ENCODE measurements at regions not wholly inside any gene's neighbourhood (a gene's known extent, or its start where the extent isn't known, plus 50 kb on each side); places are given as distances from the start of the nearest gene placed in this dataset.

DNA sequence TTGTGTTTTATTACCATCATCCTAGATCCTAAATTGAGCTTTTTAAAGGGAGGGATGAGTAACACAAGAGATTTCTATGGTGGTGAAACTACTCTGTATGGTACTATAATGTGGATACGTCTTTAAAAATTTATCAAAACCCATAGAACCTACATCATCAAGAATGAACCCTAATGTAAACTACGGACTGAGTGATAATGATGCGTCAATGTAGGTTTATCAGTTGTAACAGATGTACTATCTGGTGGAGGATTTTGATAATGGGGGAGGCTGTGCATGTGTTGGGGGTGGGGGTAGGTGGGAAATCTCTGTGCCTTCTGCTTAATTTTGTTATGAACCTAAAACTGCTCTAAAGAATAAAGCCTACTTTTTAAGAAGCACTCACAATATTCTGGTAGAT is 724.1 kb upstream of the SOX9 start:
- no peak for DNase-seq

DNA sequence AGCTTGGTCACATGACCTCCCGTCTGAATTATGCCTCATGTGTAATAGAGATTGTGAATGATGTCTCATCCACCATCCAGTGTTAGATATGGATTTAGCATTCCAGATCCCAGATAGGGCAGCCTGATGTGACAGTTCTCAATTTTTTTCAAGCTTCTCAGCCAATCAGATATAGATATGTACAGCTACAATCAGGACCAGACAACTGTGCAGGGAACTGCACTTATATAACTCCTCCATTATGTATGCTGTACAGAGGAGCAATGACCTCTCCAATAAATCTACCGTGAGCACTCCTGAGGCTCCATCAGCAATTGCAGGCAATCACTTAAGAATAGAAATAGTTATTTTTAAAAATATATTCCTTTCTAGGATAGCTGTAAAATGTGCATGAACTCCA is 722.8 kb upstream of the SOX9 start:
- DNase-seq: no peak

DNA sequence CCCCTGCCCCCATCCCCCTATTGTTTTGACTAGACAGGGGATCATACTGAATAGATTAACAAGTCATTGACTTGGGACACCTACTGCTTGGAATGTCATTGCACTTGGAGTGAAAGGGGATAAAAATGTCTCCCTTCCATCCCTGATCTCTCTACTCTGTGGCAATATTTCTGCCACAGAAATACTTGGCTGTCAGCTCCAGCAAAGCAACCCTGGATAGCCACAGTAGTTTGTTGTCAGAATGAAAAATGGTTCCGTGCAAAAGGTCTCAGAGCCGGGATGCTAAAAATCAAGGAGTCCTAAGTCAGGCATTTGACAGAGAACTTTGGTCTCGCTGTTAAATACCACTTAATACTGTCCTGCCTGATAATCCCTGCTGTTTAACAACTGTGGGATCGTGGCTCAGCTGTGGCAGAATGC is 722.0 kb upstream of the SOX9 start:
- DNase-seq: peak; percentile 73

DNA sequence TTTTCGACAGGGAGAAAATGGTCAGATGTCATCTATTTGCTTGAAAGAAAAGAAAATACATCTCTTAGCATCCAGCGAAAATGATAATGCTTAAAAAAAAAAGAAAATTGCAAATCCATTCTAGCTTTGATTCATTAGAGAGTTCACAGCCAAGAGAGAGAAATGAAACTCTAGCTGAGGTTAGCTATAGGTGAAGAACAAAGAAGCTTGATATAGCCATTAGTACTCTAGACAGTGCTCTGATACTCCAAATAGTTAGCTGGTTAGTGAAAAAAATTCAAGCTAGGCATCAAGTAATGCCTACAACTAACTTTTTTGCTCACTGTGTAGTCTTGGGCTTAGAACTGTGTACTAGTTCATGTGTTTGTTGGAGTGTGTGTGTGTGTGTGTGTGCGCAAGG is 721.6 kb upstream of the SOX9 start:
- no peak for DNase-seq

DNA sequence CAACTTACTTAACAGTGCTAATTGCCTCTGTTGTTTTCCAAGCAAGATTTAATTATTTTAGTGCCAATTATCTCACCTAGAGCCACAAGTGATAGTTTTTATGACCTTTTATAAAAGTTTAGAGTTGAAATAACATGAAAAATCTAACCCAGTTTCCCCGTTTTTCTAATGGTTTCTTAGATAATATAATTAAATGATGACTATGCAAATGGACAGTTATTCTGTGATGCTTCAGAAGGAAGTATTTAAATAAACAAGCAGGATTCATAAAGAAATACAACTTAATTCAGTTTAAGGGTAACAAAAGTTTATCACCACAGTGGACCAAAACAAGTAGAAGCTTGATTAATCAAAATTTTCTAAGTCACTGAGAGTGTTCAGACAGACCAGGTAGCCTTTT is 721.2 kb upstream of the SOX9 start:
- no peak for DNase-seq

DNA sequence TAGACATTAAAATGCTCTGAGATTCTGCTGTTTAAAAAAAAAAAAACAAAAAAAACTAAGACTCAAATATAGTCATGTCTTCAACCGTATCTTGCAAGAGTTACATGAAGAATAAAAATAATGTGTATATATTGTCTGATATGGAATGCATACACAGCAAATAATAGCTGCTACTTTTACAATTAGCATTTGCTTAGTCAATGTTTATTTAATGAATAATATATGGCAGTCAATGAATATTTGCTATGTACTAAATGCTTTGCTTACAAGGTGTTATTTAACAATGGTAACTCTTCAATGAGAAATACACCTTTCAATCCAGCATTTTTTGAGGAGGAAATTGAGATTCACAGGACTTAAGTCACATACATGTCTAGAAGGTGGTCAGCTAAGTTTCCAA is 718.8 kb upstream of the SOX9 start:
- no peak for DNase-seq

DNA sequence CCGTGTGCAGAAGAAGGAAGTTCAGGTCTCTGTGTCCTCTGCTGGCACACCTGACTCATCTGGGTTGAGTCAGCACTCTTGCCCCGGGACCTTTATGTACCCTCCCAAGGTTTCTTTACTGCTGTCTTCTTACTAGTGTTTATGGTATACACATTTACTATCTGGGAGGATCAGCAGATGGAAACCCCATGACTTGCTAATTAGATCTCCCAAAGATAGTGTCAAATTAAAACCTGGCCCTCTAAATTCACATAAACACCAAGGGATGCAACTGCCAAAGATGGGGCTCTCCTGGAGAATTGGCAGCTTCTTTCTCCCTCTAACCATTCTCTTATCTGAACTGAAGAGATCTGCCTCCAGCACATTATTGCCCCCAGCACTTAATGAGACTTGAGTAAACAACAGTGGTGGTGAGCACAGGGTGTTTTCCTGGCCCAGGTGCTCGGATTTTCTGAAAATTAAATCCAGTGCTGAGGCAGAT is 718.1 kb upstream of the SOX9 start:
- DNase-seq: no peak

DNA sequence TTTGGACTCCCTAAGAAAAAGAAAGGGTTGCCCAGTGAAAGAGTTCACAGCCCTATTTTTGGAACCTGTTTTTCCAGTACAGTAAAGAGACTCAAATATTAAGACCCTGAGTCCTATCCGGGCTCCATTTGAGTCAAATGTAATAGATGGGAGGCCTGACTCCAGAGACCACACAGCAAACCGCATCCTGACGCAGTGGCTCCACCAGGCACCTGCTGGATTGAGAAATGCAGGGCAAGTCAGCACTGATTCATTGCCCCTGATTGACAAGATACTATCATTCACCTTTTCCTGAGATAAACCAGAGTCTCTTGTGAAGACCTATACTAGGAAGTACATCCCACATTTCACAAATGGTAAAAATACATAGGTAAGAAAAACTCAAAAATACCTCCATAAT is 715.7 kb upstream of the SOX9 start:
- DNase-seq: no peak

DNA sequence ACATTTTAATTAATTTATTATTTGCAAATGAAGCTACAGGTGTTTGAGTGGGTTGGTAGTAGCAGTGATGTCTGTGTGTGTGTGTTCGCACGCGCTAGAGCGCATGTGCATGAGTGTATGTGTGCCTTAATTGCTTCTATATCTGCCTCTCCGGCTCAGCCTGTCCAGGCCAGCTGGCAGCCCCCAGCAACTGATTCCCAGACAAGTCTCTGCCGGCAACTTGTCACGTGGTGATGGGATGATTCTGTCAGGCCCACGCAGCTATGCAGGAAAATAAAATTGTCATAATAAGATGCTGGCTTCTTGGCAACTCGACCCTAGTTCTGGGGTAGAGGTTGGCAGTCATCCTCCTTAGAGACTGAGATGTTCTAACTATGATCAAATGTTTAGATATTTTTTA is 712.8 kb upstream of the SOX9 start:
- no peak for DNase-seq

DNA sequence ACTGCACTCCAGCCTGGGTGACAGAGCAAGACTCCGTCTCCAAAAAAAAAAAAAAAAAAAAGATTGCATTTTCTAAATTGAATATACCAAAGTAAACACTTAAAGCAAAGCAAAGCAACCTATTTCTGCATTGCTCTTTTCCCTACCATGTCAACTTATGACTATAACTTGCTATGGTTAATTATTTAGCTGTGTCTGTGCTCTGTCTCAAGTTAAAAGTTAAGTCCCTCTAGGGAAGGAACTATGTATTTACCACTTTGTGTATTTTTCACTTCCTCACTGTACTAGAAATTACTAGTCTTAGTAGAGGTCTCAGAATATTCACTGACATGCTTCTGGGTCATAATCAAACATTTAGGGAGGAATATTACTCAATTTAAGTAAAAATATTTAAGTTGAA is 711.7 kb upstream of the SOX9 start:
- no peak for DNase-seq

DNA sequence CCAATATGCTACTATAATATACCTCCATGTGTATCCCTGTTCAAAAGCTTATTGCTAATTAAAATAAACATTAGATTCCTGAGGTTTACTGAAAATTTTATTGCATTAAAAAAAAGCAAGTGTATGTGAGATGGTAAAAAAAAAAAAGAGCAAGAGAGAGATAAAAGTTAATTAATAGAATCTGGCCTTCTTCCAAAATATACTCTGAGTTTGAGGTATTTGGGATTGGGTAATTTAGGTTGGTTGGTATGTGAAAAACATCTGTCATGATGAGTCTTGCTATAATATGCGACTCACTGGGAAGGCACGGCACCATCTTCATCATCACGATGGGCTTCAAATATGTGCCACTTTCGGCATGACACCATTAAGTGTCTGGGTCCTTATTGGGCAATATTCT is 711.1 kb upstream of the SOX9 start:
- DNase-seq: no peak

DNA sequence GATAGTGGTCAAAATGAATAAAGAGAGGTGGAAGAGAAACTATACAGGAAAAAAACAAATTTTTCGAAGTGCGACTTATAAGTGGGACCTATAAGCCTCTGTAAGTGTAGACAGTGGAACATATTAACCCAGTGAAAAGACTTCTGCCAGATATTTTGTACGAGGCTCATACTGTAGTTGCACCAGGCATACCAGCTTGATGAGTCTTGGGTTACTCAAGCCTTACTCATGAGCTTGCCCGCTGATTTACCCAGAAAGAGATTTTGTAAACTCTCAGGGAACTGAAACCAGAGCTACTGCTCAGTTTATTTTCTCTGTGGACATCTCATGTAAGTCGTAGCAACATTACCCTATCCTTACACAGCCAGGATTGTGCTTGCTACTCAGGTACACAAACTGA is 708.0 kb upstream of the SOX9 start:
- no peak for DNase-seq

DNA sequence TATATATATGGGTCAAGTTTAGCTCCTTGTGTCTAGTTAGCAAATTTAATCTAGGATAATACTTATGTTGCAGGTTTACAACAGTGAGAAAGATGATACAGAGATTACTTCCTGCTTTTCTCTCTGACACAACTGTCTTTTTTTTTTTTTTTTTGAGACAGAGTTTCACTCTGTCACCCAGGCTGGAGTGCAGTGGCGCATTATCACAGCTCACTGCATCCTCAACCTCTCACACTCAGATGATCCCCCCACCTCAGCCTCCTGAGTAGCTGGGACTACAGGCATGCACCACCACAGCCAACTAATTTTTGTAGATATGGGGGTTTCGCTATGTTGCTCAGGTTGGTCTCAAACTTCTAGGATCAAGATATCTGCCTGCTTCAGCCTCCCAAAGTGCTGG is 706.9 kb upstream of the SOX9 start:
- no peak for DNase-seq

DNA sequence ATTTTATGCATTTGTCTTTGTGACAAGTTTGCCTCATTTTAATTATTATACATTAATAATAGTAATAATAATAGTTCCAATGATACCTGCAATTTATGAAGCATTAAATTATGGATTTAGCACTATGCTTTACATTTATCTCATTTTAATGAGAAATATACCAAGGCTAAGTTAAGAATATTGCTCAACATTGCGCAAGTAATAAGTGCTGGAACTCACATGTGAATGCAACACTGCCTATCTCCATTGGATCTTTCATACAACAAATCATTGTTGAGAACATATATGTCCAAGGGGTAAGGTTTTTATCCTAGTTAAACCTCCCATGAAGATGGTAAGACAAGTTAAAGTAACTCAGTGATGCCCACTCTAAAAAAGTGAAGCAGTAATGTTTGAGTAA is 703.7 kb upstream of the SOX9 start:
- DNase-seq: no peak

DNA sequence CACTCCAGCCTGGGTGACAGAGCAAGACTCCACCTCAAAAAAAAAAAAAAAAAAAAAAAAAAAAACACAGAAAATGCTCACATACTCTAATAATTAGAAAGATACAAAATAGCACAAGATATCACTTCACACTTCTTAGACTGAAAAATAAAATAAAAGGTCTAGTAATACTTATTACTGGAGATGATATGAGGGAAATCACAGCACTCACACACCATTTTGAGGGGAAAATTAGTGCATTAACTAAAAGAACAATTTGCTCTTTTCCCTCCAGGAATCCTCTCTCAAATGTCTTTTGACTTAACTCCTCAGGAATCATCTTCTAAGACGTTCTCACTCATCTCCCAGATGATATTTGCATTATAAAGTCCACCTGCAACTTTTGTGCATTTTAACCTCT is 697.9 kb upstream of the SOX9 start:
- no peak for DNase-seq

DNA sequence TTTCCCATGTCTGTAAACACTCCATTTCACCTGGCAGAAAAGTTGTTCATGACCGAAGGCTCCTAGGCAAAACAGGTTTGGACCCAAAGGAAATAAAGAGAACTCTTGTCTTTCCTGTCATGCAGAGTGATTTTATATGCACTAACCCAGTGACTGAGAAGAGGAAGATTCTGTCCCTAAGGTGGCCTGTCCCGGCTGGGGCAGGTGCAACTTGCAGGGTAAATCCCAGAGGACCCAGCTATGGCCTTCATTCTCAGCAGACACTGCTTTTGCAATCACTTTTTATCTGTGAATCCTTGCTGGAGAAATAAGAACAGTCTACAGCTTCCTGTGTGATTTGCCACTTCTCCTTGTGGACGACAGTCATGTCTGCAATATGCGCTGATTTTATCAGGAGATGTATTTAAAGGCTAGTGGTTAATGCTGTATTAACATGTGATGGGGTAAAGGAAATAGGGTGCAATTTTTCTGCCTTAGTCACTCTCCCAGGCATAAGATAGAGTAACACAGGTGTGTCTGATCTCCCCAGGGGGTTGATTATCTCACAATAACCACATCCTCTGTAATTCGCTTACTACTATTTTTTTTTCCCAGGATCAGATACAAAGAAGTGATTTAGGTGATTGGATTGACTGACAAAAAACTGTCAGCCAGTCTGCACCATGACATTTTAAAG is 696.8 kb upstream of the SOX9 start:
- no peak for DNase-seq

DNA sequence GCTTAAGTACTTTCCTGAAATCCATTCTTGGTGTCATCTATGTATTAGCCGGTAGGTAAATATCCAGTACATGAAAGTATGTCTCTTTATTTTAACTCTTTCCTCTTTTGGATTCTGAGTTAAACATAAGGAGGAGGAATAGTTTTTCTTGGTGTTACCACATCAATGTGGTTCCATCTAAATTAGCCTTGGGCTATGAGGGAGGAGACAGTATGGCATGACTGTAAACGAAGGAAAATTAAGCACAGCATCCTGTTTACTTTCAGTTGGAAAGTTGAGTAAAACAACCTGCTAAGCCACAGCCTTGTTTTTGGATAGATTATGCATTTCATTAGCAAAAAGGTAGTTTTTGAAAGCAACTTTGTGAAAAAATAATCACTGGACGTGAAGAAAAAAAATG is 693.0 kb upstream of the SOX9 start:
- DNase-seq: no peak

DNA sequence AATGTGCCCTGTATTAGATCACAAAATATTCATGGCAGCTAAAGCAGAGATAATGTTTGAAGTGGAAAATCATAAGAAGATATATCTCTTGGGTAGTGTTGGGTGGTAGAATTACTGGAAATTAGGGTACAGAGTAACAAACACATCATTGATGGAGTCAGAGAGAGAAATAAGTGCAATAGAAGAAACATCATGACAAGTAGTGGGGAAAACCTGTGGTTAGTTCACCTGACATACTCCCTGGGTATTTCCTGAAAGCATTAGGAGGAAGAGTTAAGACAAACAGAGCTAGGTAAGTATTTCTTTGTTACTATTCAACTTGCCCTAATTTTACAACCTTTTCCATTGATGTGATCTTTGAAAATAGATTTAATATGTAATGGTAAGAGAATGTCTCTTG is 691.9 kb upstream of the SOX9 start:
- DNase-seq: no peak

DNA sequence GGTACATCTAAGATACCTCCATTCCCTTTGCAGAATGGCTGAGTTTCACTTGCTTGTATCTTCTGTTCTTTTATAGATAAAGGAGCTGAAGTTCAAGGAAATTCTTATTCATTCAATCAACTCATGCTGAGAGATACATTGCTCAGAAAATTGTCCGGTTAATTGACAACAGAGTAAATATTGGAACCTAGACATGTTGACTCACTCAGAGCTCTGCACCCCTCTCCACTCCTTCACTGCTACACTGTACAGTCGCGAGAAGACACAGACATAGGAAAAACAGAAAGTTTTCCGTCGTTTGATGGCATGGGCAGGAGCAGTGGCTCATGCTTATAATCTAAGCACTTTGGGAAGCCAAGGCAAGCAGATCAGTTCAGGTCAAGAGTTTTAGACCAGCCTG is 690.5 kb upstream of the SOX9 start:
- DNase-seq: no peak

DNA sequence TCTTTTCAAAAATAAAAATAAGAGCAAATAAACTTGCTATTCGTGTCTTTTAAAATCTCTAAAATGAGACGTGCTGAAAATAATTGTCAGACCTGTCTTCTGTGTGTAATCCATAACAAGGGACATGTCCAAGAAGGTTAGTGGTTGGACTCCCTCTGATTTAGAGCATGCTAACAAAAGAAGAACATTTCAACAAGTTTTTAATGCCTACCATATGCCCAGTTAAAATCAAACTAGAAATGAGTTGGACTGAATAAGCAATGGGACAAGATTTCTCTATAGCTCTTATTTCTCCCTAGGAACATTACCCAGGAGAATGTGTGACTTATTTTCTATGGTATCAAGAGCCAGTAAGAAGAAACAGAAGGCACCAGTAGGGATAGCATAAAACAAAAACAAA is 689.7 kb upstream of the SOX9 start:
- no peak for DNase-seq

DNA sequence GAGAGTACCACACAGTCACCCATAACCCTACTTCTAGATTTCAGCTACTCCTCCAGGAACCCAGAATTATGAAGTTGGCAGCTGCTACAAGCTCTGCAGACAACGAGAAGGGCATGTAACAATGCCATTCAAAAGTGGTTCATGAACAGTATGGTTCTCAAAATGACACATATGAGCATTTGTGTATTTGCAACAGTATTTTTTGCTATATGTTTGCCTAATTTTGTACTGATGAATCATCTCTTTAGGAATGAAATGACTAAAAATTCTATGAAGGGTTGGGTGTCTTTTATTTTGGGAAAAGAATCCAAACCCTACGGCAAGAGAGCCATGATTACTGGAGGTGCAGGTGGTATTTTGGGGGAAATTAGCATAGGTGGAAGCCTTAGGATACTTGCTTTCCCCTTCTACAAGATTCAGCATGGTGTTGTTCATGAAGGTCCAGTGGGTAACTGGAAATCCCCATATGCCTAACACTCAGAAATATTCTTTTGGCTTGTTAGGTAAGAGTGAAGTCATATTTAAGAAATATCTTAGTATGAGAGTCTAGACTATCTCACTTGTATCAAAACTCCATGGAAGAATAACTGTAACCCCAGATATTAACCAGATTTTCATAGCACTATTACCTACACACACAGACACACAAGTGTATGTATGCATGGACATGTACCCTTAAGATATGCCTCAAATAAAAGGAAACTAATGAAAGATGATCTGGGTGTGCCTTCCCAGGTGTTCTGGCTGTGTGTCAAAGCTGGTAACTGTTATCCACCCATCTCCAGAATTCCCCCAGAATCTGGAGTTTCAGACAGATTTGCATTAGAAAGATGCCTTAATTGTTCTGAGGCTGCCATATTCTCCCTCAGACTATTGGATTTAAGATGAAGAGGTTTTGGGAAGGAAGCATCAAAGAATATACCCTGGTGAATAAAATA is 688.2 kb upstream of the SOX9 start:
- no peak for DNase-seq

DNA sequence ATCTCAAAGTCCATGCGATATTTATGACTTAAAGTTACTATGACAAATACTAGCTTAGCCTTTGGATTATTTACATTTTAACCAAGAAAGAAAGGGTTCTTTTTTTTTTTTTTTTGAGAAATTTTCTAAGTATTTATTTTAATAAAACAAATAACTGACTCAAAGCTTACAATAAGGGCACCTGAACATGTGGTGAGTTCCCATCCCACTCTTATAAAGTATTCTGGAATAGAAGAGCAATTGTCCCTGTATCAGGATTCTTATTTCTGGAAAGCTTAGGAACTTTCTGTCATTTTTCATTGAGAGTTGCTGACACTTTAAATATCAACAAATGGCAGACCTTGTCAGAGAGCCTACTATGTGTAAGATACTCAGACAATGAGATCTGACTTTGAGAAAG is 686.1 kb upstream of the SOX9 start:
- no peak for DNase-seq

DNA sequence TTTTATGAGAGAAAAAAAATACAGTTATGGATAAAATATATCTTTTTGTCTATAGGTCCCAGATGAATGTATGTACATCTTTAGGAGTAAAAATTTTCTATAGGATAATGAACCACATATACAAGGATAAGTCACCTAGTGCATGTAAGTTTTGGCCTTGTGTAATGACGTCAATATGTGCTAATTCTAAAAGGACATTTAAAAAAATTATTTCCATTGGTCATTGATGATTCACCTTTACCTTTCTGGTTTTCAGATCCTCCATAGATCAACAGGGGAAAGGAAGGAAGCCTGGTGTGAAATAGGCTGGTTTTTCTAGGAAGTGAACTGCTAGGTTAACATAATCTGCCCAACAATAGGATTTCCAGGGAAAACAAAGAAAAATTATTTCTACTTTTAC is 684.3 kb upstream of the SOX9 start:
- DNase-seq: no peak

DNA sequence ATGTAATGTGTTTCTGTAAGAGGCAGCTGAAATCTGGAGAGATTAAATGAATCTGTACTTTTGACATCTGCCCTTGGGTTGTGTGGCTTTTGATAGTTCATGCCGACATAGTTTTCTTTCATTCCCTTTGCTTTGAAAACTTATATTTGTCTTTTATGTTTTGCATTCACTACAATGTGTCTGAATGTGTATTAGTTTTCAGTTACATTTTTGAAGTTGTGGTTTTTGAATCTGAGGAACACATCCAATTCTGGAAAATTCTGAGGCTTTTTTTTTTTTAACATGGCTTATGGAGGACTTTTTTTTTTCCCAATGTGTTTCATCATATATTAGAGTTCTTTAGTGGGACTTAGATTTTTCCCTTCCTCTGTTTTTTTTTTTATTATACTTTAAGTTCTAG is 683.7 kb upstream of the SOX9 start:
- DNase-seq: no peak
